IMR-90 (cell line): ENCODE measurements at regions not wholly inside any gene's neighbourhood (a gene's known extent, or its start where the extent isn't known, plus 50 kb on each side); places are given as distances from the start of the nearest gene placed in this dataset.

ENCODE experiments used
- ATAC-seq: fragments of 200-7000 bp; cut with Tn5 transposase; 2 replicates; pipeline ENCODE4 v1.9.1; 2020; ENCODE audit warnings: low read depth, mild to moderate bottlenecking, moderate library complexity
- BruUV-seq: library from RNA; stranded (reverse); fragments of 400-500 nt; replicated peaks from 2 replicates; lab custom pipeline; 2021; lab: Mats Ljungman, UMichigan
- CTCF ChIA-PET: fragments of 300-600 bp; formaldehyde crosslinking; extraction: SDS; loops from one replicate; lab custom pipeline; 2021; ENCODE audit warnings: antibody characterized with exemption; lab: Yijun Ruan, JAX
- POLR2A ChIA-PET: fragments of 300-600 bp; sonication (Branson Sonifier 250); formaldehyde crosslinking; loops from one replicate; lab custom pipeline; 2022; ENCODE audit warnings: antibody characterized with exemption; ENCODE audit not compliant: unreplicated experiment; lab: Charles Lee
- DNase-seq: peaks from one replicate; pipeline ENCODE4 v3.0.0; 2013
- H2AFZ ChIP-seq: replicated peaks from 2 replicates; pipeline ENCODE3; 2013; ENCODE audit warnings: low read length, mild to moderate bottlenecking; ENCODE audit not compliant: poor library complexity
- H2AK5ac ChIP-seq: 2 replicates; pipeline ENCODE4 v1.6.1; 2013; ENCODE audit warnings: low read depth, low read length, inconsistent platforms
- H2AK9ac ChIP-seq: replicated peaks from 2 replicates; pipeline ENCODE3; 2013; ENCODE audit warnings: mild to moderate bottlenecking, low read depth, low read length, moderate library complexity; ENCODE audit not compliant: poor library complexity
- H2BK120ac ChIP-seq: 2 replicates; pipeline ENCODE4 v1.6.1; 2013; ENCODE audit warnings: low read depth, low read length, inconsistent platforms
- H2BK15ac ChIP-seq: 3 replicates; pipeline ENCODE4 v1.6.1; 2013; ENCODE audit warnings: low read depth, low read length, inconsistent platforms
- H2BK20ac ChIP-seq: 2 replicates; pipeline ENCODE4 v1.6.1; 2013; ENCODE audit warnings: low read depth, mild to moderate bottlenecking, inconsistent platforms, low read length, moderate library complexity
- H2BK5ac ChIP-seq: 2 replicates; pipeline ENCODE4 v1.6.1; 2013; ENCODE audit warnings: mild to moderate bottlenecking, low read depth, low read length, inconsistent platforms; ENCODE audit not compliant: poor library complexity, severe bottlenecking
- H3K14ac ChIP-seq: replicated peaks from 2 replicates; pipeline ENCODE4 v1.6.1; 2013; ENCODE audit warnings: low read depth, low read length, inconsistent platforms
- H3K18ac ChIP-seq: 2 replicates; pipeline ENCODE4 v1.6.1; 2013; ENCODE audit warnings: low read depth, low read length, control low read depth
- H3K23ac ChIP-seq: 2 replicates; pipeline ENCODE4 v1.6.1; 2013; ENCODE audit warnings: low read depth, low read length, inconsistent platforms
- H3K27ac ChIP-seq: 2 replicates; pipeline ENCODE4 v1.5.1; 2013; ENCODE audit warnings: mild to moderate bottlenecking, control low read depth, low read length; ENCODE audit not compliant: insufficient read depth
- H3K27me3 ChIP-seq: 2 replicates; pipeline ENCODE4 v1.6.1; 2013; ENCODE audit warnings: low read length; ENCODE audit not compliant: control insufficient read depth, insufficient read depth
- H3K36me3 ChIP-seq: 2 replicates; pipeline ENCODE4 v1.6.1; 2013; ENCODE audit warnings: low read length, mixed read lengths; ENCODE audit not compliant: control insufficient read depth, insufficient read depth
- H3K4ac ChIP-seq: 2 replicates; pipeline ENCODE4 v1.6.1; 2013; ENCODE audit warnings: low read depth, low read length, inconsistent platforms
- H3K4me1 ChIP-seq: 2 replicates; pipeline ENCODE4 v1.6.1; 2013; ENCODE audit warnings: low read length, mixed read lengths; ENCODE audit not compliant: control insufficient read depth, insufficient read depth
- H3K4me2 ChIP-seq: 2 replicates; pipeline ENCODE4 v1.6.1; 2013; ENCODE audit warnings: low read depth, mild to moderate bottlenecking, control low read depth, low read length, moderate library complexity
- H3K4me3 ChIP-seq: 2 replicates; pipeline ENCODE4 v1.5.1; 2013; ENCODE audit warnings: low read depth, mild to moderate bottlenecking, control low read depth, low read length, moderate library complexity; ENCODE audit not compliant: insufficient read depth
- H3K56ac ChIP-seq: 2 replicates; pipeline ENCODE4 v1.6.1; 2013; ENCODE audit warnings: low read length, inconsistent platforms; ENCODE audit not compliant: insufficient read depth; ENCODE audit errors: extremely low read depth
- H3K79me1 ChIP-seq, 2 experiments: 2 replicates each; pipeline ENCODE4 v1.6.1; 2013; ENCODE audit warnings: low read length in 2 of 2, inconsistent platforms in 1 of 2, low read depth in 1 of 2
- H3K9ac ChIP-seq: 2 replicates; pipeline ENCODE4 v1.6.1; 2013; ENCODE audit warnings: low read depth, low read length, control low read depth
- H3K9me1 ChIP-seq: 2 replicates; pipeline ENCODE4 v1.6.1; 2013; ENCODE audit warnings: low read length, inconsistent platforms; ENCODE audit not compliant: insufficient read depth
- H3K9me3 ChIP-seq: 2 replicates; pipeline ENCODE4 v1.6.1; 2013; ENCODE audit warnings: low read length; ENCODE audit not compliant: control insufficient read depth, insufficient read depth
- H4K20me1 ChIP-seq: 2 replicates; pipeline ENCODE4 v1.6.1; 2013; ENCODE audit warnings: low read length, inconsistent platforms; ENCODE audit not compliant: insufficient read depth
- H4K5ac ChIP-seq: 2 replicates; pipeline ENCODE4 v1.6.1; 2013; ENCODE audit warnings: mild to moderate bottlenecking, low read depth, low read length, control low read depth
- H4K8ac ChIP-seq, 2 experiments: 2 replicates each; pipeline ENCODE4 v1.6.1; 2013; ENCODE audit warnings: low read depth in 2 of 2, low read length in 2 of 2, control low read depth in 1 of 2, inconsistent platforms in 1 of 2
- H4K91ac ChIP-seq: 2 replicates; pipeline ENCODE4 v1.6.1; 2013; ENCODE audit warnings: low read depth, low read length, inconsistent platforms; ENCODE audit not compliant: insufficient read depth
- BHLHE40 ChIP-seq: fragments of 150-350 bp; IDR thresholded peaks from 2 replicates; pipeline ENCODE4 v1.6.1; 2016; ENCODE audit warnings: mild to moderate bottlenecking, low read depth, low read length
- CEBPB ChIP-seq: IDR thresholded peaks from 2 replicates; pipeline ENCODE4 v1.6.1; 2012; ENCODE audit warnings: low read depth, low read length, improper control_type of control experiment
- CHD1 ChIP-seq: IDR thresholded peaks from 2 replicates; pipeline ENCODE4 v1.6.1; 2012; ENCODE audit warnings: low read depth, low read length, improper control_type of control experiment
- FOS ChIP-seq: fragments of 150-350 bp; IDR thresholded peaks from 2 replicates; pipeline ENCODE4 v1.6.1; 2016; ENCODE audit warnings: low read depth, low read length
- MAFK ChIP-seq: IDR thresholded peaks from 2 replicates; pipeline ENCODE4 v1.6.1; 2012; ENCODE audit warnings: low read depth, low read length, improper control_type of control experiment
- MAZ ChIP-seq: IDR thresholded peaks from 2 replicates; pipeline ENCODE4 v1.6.1; 2012; ENCODE audit warnings: low read depth, mild to moderate bottlenecking, low read length, improper control_type of control experiment, moderate library complexity, borderline replicate concordance
- MXI1 ChIP-seq: IDR thresholded peaks from 2 replicates; pipeline ENCODE4 v1.6.1; 2012; ENCODE audit warnings: low read depth, mild to moderate bottlenecking, low read length, moderate library complexity, borderline replicate concordance
- NFE2L2 ChIP-seq: fragments of 150-350 bp; IDR thresholded peaks from 2 replicates; pipeline ENCODE4 v1.6.1; 2016; ENCODE audit warnings: low read depth, mild to moderate bottlenecking, low read length
- POLR2A ChIP-seq: IDR thresholded peaks from 2 replicates; pipeline ENCODE4 v1.6.1; 2012; ENCODE audit warnings: mild to moderate bottlenecking, low read depth, low read length
- RAD21 ChIP-seq: IDR thresholded peaks from 2 replicates; pipeline ENCODE4 v1.6.1; 2012; ENCODE audit warnings: low read length, improper control_type of control experiment
- RCOR1 ChIP-seq: IDR thresholded peaks from 2 replicates; pipeline ENCODE4 v1.6.1; 2012; ENCODE audit warnings: mild to moderate bottlenecking, low read length, improper control_type of control experiment; ENCODE audit not compliant: insufficient replicate concordance
- RFX5 ChIP-seq: IDR thresholded peaks from 2 replicates; pipeline ENCODE4 v1.8.0; 2012; ENCODE audit warnings: low read depth, mild to moderate bottlenecking, low read length, moderate library complexity
- SMC3 ChIP-seq: fragments of 150-350 bp; IDR thresholded peaks from 2 replicates; pipeline ENCODE4 v1.6.1; 2016; ENCODE audit warnings: low read depth, mild to moderate bottlenecking, antibody characterized with exemption, low read length, moderate library complexity
- WGBS, 2 experiments: methylation state at CpG; one replicate each; pipeline versions ENCODE4 v1.1.5 to v1.1.7; 2013; ENCODE audit warnings: missing lambda C conversion rate in 2 of 2; ENCODE audit not compliant: insufficient read length in 1 of 2; ENCODE audit errors: extremely low coverage in 2 of 2; 5-methylcytosine and 5-hydroxymethylcytosine counted together
- dilution Hi-C: fragments of 300-500 bp; cut with HindIII; formaldehyde crosslinking; loops from one replicate; pipeline ENCODE4 v1.14.3; 2018; ENCODE audit warnings: low sequenced_read_pairs; ENCODE audit not compliant: unreplicated experiment
- in situ Hi-C: fragments of 300-500 bp; cut with MboI; formaldehyde crosslinking; loops from 3 replicates; pipeline ENCODE4 v1.14.3; 2019; ENCODE audit warnings: low sequenced_read_pairs, inconsistent platforms, mixed read lengths
- intact Hi-C: fragments of 100-400 bp; cut with micrococcal nuclease; formaldehyde crosslinking; loops from 2 replicates; pipeline ENCODE4 v1.10.0; 2022
- TF ChIP-seq, protein P1 (sequence below): fragments of 150-350 bp; IDR thresholded peaks from 2 replicates; pipeline ENCODE4 v1.6.1; 2016; ENCODE audit warnings: low read depth, mild to moderate bottlenecking, low read length, moderate library complexity, borderline replicate concordance
- TF ChIP-seq, protein P2 (sequence below): fragments of 150-350 bp; IDR thresholded peaks from 2 replicates; pipeline ENCODE4 v1.6.1; 2017; ENCODE audit warnings: mild to moderate bottlenecking, antibody characterized with exemption, low read length, low read depth
- TF ChIP-seq, protein P3 (sequence below): conservative IDR thresholded peaks from 2 replicates; pipeline ENCODE4 v1.5.1; 2012; ENCODE audit warnings: mild to moderate bottlenecking, low read depth, low read length, improper control_type of control experiment

DNA sequence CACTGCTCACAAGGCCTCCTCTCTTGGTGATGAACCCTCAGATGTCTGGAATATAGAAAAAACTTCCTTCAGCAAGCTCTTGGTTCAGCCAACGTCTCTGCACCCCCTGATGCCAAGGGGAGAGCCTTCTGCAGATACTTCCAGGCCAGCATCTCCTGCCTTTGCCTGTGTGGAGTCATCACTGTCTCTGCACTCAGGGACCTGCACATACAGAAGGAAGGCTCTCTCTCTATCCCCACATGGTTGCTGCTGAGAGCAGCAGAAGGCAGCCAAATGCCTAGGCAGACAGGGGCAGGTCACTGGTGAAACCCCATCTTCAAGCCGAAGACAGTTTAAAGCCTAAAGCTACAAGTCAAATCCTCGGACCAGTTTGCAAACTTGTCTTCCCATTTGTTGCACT is 137.6 kb downstream of the WDR11 start:
- ATAC-seq: no peak
- dilution Hi-C loops (no loop called here), intact Hi-C loops (no loop called here), in situ Hi-C loops (no loop called here)
- Histone ChIP-seq H3K9me1 (no peaks in the 10 kb centered on the region), H3K9ac (no peak overlapping the region), H3K4me2 (no peak overlapping the region), H4K20me1 (no peaks in the 10 kb centered on the region), H3K79me1 (no peaks in the 10 kb centered on the region), H2AK9ac (no peak overlapping the region), H2AFZ (no peak overlapping the region), H3K18ac (no peak overlapping the region), H3K4me1 (no peaks in the 10 kb centered on the region), H2BK120ac (no peak overlapping the region), H4K5ac (no peak overlapping the region), H3K23ac (no peak overlapping the region), H3K9me3 (peaks cover 18% of the 10 kb centered on the region), H3K14ac (no peak overlapping the region), H3K36me3 (no peaks in the 10 kb centered on the region), H3K4ac (no peak overlapping the region), H3K4me3 (no peak overlapping the region), H3K27ac (no peak overlapping the region), H4K91ac (no peak overlapping the region), H3K27me3 (no peaks in the 10 kb centered on the region), H2AK5ac (no peak overlapping the region), H2BK20ac (no peak overlapping the region), H2BK5ac (no peak overlapping the region), H4K8ac (no peak overlapping the region), H3K56ac (no peak overlapping the region), H2BK15ac (no peak overlapping the region)
- 0% methylated on average over 1 of the region's 3 CpGs; no CpG with 5 or more reads in 1 of the 2 experiments for WGBS, 2 experiments
- ChIA-PET POLR2A (no interaction called here), CTCF (no interaction called here)
- no peak for TF ChIP-seq RCOR1
- TF ChIP-seq SMC3: no peak
- no peak for TF ChIP-seq MAZ
- TF ChIP-seq FOS: no peak
- no peak for TF ChIP-seq RAD21
- no peak for TF ChIP-seq NFE2L2
- TF ChIP-seq CEBPB: no peak
- no peak for TF ChIP-seq CHD1
- TF ChIP-seq, protein P1, sequence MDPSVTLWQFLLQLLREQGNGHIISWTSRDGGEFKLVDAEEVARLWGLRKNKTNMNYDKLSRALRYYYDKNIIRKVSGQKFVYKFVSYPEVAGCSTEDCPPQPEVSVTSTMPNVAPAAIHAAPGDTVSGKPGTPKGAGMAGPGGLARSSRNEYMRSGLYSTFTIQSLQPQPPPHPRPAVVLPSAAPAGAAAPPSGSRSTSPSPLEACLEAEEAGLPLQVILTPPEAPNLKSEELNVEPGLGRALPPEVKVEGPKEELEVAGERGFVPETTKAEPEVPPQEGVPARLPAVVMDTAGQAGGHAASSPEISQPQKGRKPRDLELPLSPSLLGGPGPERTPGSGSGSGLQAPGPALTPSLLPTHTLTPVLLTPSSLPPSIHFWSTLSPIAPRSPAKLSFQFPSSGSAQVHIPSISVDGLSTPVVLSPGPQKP: no peak
- TF ChIP-seq, protein P2, sequence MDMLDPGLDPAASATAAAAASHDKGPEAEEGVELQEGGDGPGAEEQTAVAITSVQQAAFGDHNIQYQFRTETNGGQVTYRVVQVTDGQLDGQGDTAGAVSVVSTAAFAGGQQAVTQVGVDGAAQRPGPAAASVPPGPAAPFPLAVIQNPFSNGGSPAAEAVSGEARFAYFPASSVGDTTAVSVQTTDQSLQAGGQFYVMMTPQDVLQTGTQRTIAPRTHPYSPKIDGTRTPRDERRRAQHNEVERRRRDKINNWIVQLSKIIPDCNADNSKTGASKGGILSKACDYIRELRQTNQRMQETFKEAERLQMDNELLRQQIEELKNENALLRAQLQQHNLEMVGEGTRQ: no peak
- TF ChIP-seq, protein P3, sequence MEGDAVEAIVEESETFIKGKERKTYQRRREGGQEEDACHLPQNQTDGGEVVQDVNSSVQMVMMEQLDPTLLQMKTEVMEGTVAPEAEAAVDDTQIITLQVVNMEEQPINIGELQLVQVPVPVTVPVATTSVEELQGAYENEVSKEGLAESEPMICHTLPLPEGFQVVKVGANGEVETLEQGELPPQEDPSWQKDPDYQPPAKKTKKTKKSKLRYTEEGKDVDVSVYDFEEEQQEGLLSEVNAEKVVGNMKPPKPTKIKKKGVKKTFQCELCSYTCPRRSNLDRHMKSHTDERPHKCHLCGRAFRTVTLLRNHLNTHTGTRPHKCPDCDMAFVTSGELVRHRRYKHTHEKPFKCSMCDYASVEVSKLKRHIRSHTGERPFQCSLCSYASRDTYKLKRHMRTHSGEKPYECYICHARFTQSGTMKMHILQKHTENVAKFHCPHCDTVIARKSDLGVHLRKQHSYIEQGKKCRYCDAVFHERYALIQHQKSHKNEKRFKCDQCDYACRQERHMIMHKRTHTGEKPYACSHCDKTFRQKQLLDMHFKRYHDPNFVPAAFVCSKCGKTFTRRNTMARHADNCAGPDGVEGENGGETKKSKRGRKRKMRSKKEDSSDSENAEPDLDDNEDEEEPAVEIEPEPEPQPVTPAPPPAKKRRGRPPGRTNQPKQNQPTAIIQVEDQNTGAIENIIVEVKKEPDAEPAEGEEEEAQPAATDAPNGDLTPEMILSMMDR: no peak
- no peak for TF ChIP-seq MXI1
- TF ChIP-seq MAFK: no peak
- TF ChIP-seq RFX5: no peak
- TF ChIP-seq BHLHE40: no peak
- no peak for TF ChIP-seq POLR2A
- DNase-seq: no peak
- no TSS peak for BruUV-seq
